Fibroblast of skin of abdomen (primary cell): ENCODE measurements at regions not wholly inside any gene's neighbourhood (a gene's known extent, or its start where the extent isn't known, plus 50 kb on each side); places are given as distances from the start of the nearest gene placed in this dataset.
A peak's percentile ranks its signal among the peaks of the same experiment; 100 is the strongest.

ENCODE experiments used
- DNase-seq: peaks from one replicate; pipeline ENCODE4 v3.0.0-alpha.2; 2013

- DNase-seq: no peak
Measured at GRCh38 chr17:77491921-77492445, 351.2 kb downstream of the SEC14L1 start.

GRCh38 chr17:77492446-77493237, 351.9 kb downstream of the SEC14L1 start:
- DNase-seq: no peak

GRCh38 chr17:77493238-77493820, 352.6 kb downstream of the SEC14L1 start:
- no peak for DNase-seq

GRCh38 chr17:77493901-77494663, 353.3 kb downstream of the SEC14L1 start:
- DNase-seq: no peak

GRCh38 chr17:77494664-77495435, 354.1 kb downstream of the SEC14L1 start:
- DNase-seq: peak; percentile 74

- no peak for DNase-seq
Measured at GRCh38 chr17:77495575-77495974, 354.8 kb downstream of the SEC14L1 start.

- no peak for DNase-seq
Measured at GRCh38 chr17:77496401-77496801, 355.6 kb downstream of the SEC14L1 start.

GRCh38 chr17:77496831-77497577, 356.2 kb downstream of the SEC14L1 start:
- DNase-seq: no peak

- no peak for DNase-seq
Measured at GRCh38 chr17:77497578-77497934, 356.8 kb downstream of the SEC14L1 start.

GRCh38 chr17:77498091-77498741, 357.4 kb downstream of the SEC14L1 start:
- no peak for DNase-seq

- DNase-seq: no peak
Measured at GRCh38 chr17:77498791-77499698, 358.3 kb downstream of the SEC14L1 start.

GRCh38 chr17:77499699-77500435, 359.1 kb downstream of the SEC14L1 start:
- no peak for DNase-seq

GRCh38 chr17:77501101-77501566, 360.4 kb downstream of the SEC14L1 start:
- DNase-seq: no peak

- DNase-seq: no peak
Measured at GRCh38 chr17:77501751-77502625, 361.2 kb downstream of the SEC14L1 start.

GRCh38 chr17:77502626-77503292, 362.0 kb downstream of the SEC14L1 start:
- DNase-seq: no peak

- DNase-seq: no peak
Measured at GRCh38 chr17:77503293-77503655, 362.5 kb downstream of the SEC14L1 start.

- no peak for DNase-seq
Measured at GRCh38 chr17:77503916-77504651, 363.3 kb downstream of the SEC14L1 start.
